ENCODE measurements at regions not wholly inside any gene's neighbourhood (a gene's known extent, or its start where the extent isn't known, plus 50 kb on each side); places are given as distances from the start of the nearest gene placed in this dataset.

DNA sequence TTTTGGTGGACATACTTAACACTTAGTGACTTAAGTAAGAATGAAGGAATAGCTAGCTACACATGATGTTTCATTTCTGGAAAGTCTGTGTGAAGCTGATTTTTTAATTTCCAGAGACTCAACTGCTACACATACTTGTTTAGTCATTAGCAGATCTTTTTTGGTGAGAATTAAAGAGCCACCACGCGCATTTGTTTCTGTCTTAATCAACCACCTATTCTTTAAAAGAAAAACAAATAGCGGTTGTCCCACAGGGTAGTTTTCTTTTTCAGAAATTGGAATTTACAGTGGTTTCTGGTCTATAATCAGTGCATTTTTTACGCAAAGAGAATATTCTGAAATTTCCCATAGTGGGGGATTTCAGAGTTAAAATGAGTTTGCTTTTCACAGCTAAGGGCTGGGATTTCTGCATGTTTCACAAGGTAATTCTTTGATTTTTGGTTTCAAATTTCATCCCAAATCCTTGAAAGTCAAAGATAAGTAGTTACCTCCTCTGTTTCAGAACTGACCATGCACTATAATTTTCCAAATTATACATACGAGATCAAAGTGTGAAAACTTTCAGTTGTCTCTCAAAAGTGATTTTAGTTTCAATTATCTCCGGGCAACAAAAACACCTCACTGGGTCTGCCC lies 631.0 kb upstream of the GRM7 start:
- H3K4me1 ChIP-seq: no peaks in the 10 kb centered on the region
- DNase-seq: no peak
- H3K9me3 ChIP-seq: no peaks in the 10 kb centered on the region
- no peaks in the 10 kb centered on the region for H3K36me3 ChIP-seq
- H3K27ac ChIP-seq: no peak overlapping the region
- TF ChIP-seq POLR2A (IDR thresholded peaks at IDR 0.05): no peak
- TF ChIP-seq, protein P1, sequence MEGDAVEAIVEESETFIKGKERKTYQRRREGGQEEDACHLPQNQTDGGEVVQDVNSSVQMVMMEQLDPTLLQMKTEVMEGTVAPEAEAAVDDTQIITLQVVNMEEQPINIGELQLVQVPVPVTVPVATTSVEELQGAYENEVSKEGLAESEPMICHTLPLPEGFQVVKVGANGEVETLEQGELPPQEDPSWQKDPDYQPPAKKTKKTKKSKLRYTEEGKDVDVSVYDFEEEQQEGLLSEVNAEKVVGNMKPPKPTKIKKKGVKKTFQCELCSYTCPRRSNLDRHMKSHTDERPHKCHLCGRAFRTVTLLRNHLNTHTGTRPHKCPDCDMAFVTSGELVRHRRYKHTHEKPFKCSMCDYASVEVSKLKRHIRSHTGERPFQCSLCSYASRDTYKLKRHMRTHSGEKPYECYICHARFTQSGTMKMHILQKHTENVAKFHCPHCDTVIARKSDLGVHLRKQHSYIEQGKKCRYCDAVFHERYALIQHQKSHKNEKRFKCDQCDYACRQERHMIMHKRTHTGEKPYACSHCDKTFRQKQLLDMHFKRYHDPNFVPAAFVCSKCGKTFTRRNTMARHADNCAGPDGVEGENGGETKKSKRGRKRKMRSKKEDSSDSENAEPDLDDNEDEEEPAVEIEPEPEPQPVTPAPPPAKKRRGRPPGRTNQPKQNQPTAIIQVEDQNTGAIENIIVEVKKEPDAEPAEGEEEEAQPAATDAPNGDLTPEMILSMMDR (IDR thresholded peaks at IDR 0.05): no peak
- H3K4me3 ChIP-seq: no peak overlapping the region
- no peaks in the 10 kb centered on the region for H3K27me3 ChIP-seq

DNA sequence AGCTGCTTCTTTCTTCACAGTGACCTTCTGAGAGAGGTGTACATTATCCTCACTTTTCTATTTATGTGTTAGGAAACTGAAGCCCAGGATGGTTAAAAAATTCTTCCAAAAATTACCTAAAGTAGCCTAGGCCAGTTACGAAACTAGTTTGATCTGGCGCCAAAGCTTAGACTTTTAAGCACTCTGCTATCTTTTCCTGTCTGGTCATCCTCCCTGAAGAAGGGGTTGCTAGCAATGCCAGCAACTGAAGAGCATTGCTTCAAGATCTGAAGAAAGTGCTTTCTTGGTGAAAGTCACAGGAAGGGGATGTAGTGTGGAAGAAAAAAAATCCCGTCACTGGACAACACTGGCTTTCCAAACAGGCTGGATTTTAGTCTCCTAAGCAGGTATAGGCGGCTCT lies 618.8 kb upstream of the GRM7 start:
- Histone ChIP-seq H3K4me1 (no peaks in the 10 kb centered on the region), H3K36me3 (no peaks in the 10 kb centered on the region), H3K27me3 (no peaks in the 10 kb centered on the region), H3K27ac (no peak overlapping the region), H3K9me3 (peaks cover 0 to under 1% (median 0%) of the 10 kb centered on the region in 4 donors), H3K4me3 (no peak overlapping the region)
- no peak for DNase-seq
- no peak for TF ChIP-seq POLR2A (IDR thresholded peaks at IDR 0.05)
- TF ChIP-seq, protein P1 (IDR thresholded peaks at IDR 0.05): no peak

DNA sequence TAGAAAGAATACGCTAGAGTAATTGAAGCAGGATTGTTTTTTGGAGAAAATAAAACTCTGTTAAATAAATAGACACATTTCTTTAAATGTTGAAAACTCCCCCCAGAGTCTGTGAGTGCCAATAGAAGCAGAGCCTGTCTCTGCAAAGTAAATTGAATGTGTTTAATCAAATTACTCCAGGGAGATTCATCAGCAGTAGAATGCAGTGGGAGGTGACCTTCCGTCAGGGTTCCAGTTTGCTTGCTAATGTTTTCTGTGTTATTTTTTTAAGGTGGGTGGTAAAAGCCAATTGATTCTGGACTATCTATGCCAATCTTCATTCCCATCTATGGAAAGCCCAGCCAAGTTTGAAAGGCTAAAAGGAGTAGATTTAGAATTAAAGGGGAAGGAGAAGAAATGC lies 612.4 kb upstream of the GRM7 start:
- H3K4me1 ChIP-seq: no peaks in the 10 kb centered on the region
- H3K4me3 ChIP-seq: no peak overlapping the region
- no peaks in the 10 kb centered on the region for H3K36me3 ChIP-seq
- H3K9me3 ChIP-seq: no peaks in the 10 kb centered on the region
- TF ChIP-seq, protein P1 (IDR thresholded peaks at IDR 0.05): no peak
- TF ChIP-seq POLR2A (IDR thresholded peaks at IDR 0.05): no peak
- no peaks in the 10 kb centered on the region for H3K27me3 ChIP-seq
- no peak for DNase-seq
- H3K27ac ChIP-seq: no peak overlapping the region

DNA sequence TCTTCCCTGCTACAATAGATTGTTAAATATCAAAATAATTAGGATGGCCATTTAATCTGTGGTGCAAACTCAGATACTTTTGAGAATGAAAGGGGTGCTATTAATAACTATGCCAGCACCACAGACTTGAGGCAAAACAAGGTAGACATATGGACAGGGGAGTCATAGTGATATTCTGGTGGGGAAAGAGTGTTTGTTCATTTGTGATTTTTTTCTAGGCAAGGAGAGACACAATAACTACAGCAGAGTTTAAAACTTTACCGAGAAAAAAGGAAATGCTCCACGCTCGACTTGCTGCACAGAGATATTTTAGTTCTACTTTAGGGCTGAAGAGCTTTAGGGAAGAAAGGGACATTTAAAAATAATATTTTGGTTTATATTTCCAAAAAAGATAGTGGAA lies 611.2 kb upstream of the GRM7 start:
- TF ChIP-seq, protein P1 (IDR thresholded peaks at IDR 0.05): no peak
- TF ChIP-seq POLR2A (IDR thresholded peaks at IDR 0.05): no peak
- Histone ChIP-seq H3K27me3 (no peaks in the 10 kb centered on the region), H3K36me3 (no peaks in the 10 kb centered on the region), H3K27ac (peak overlapping the region in 1 of 4 donors; percentile 44), H3K4me1 (no peaks in the 10 kb centered on the region), H3K9me3 (no peaks in the 10 kb centered on the region), H3K4me3 (no peak overlapping the region)
- peak in 1 of 3 donors; percentile 18 for DNase-seq

DNA sequence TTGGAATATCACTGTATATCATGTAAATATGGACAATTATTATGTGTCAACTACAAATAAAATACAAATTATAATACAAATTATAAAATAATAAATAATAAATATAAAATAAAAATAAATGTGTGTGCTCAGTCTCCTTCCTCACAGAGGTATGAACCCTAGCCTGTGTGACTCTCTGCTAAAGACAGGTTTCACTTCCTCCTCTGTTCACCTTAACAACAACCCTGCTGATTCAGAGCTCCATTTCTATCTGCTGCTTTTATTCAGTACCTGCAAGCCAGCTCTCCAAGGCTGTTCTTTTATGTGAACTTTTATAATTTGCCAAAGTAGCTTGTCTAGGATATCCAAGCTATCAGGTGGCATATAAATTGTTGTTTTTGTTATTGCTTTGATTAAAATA lies 610.7 kb upstream of the GRM7 start:
- H3K9me3 ChIP-seq: no peaks in the 10 kb centered on the region
- no peaks in the 10 kb centered on the region for H3K36me3 ChIP-seq
- H3K4me1 ChIP-seq: no peaks in the 10 kb centered on the region
- H3K27ac ChIP-seq: peak overlapping the region in 1 of 4 donors; percentile 44
- TF ChIP-seq, protein P1 (IDR thresholded peaks at IDR 0.05): no peak
- no peak for TF ChIP-seq POLR2A (IDR thresholded peaks at IDR 0.05)
- H3K27me3 ChIP-seq: no peaks in the 10 kb centered on the region
- no peak overlapping the region for H3K4me3 ChIP-seq
- no peak for DNase-seq

All from Peyer's patch (tissue), 4 donors.